Panc1 (cell line): ENCODE measurements at regions not wholly inside any gene's neighbourhood (a gene's known extent, or its start where the extent isn't known, plus 50 kb on each side); places are given as distances from the start of the nearest gene placed in this dataset.

Source experiments
- ATAC-seq: fragments of 200-7000 bp; cut with Tn5 transposase; 2 replicates; pipeline ENCODE4 v1.9.1; 2020; ENCODE audit warnings: mild to moderate bottlenecking, moderate library complexity
- BruUV-seq: library from RNA; stranded (reverse); fragments of 400-500 nt; replicated peaks from 2 replicates; lab custom pipeline; 2021; lab: Mats Ljungman, UMichigan
- CTCF ChIA-PET: fragments of 300-600 bp; sonication (Branson Sonifier 250); formaldehyde crosslinking; loops from one replicate; lab custom pipeline; 2022; ENCODE audit warnings: antibody characterized with exemption; lab: Charles Lee
- POLR2A ChIA-PET: fragments of 300-600 bp; sonication (Branson Sonifier 250); formaldehyde crosslinking; loops from one replicate; lab custom pipeline; 2022; ENCODE audit warnings: antibody characterized with exemption; lab: Charles Lee
- DNase-seq: peaks from one replicate; pipeline ENCODE4 v3.0.0-alpha.2; 2010; ENCODE audit warnings: low read depth, low spot score
- H3K27ac ChIP-seq: 2 replicates; pipeline ENCODE4 v1.5.1; 2011; ENCODE audit warnings: mild to moderate bottlenecking, low read length, inconsistent platforms
- H3K27me3 ChIP-seq: fragments of 200-500 bp; sonication (Bioruptor generic); 2 replicates; pipeline ENCODE4 v1.6.0; 2014; ENCODE audit warnings: low read length, inconsistent platforms; ENCODE audit not compliant: control insufficient read depth, insufficient read depth
- H3K36me3 ChIP-seq: fragments of 200-500 bp; sonication (Bioruptor generic); 2 replicates; pipeline ENCODE4 v1.5.1; 2014; ENCODE audit warnings: inconsistent platforms, mild to moderate bottlenecking, low read length, moderate library complexity; ENCODE audit not compliant: control insufficient read depth, insufficient read depth
- H3K4me1 ChIP-seq: 2 replicates; pipeline ENCODE4 v1.5.1; 2011; ENCODE audit warnings: inconsistent platforms, mild to moderate bottlenecking, low read length, moderate library complexity; ENCODE audit not compliant: control insufficient read depth, insufficient read depth
- H3K4me3 ChIP-seq, 2 experiments: 2 replicates each; pipeline ENCODE4 v1.5.1; 2011 to 2012; ENCODE audit warnings: low read depth in 2 of 2, low read length in 2 of 2, mild to moderate bottlenecking in 2 of 2, inconsistent platforms in 1 of 2, moderate library complexity in 1 of 2
- H3K9me3 ChIP-seq: fragments of 200-500 bp; sonication (Bioruptor generic); 2 replicates; pipeline ENCODE4 v1.5.1; 2014; ENCODE audit warnings: low read depth, mild to moderate bottlenecking, inconsistent platforms, low read length, moderate library complexity; ENCODE audit not compliant: control insufficient read depth, insufficient read depth
- POLR2AphosphoS5 ChIP-seq: IDR thresholded peaks from 2 replicates; pipeline ENCODE4 v1.6.1; 2012; ENCODE audit warnings: mild to moderate bottlenecking, low read depth, low read length, moderate library complexity
- SIN3A ChIP-seq: IDR thresholded peaks from 2 replicates; pipeline ENCODE4 v1.6.1; 2012; ENCODE audit warnings: low read depth, mild to moderate bottlenecking, low read length, moderate library complexity, borderline replicate concordance; ENCODE audit not compliant: insufficient read depth
- TCF7L2 ChIP-seq: IDR thresholded peaks from 2 replicates; pipeline ENCODE4 v1.6.1; 2011; ENCODE audit warnings: mild to moderate bottlenecking, low read depth, low read length, inconsistent platforms
- in situ Hi-C: cut with HindIII; loops from 2 replicates; pipeline ENCODE4 v1.10.0; 2016; ENCODE audit warnings: low sequenced_read_pairs, low pct_unique_long_range_greater_than_20kb
- intact Hi-C: fragments of 100-400 bp; cut with micrococcal nuclease; formaldehyde crosslinking; loops from one replicate; pipeline ENCODE4 v1.10.0; 2022; ENCODE audit not compliant: unreplicated experiment
- TF ChIP-seq, protein P1 (sequence below), 2 experiments: IDR thresholded peaks; 2 replicates each; pipeline ENCODE4 v1.6.1; 2011 to 2012; ENCODE audit warnings: low read depth in 2 of 2, control low read depth in 1 of 2, low read length in 1 of 2, mild to moderate bottlenecking in 1 of 2, moderate library complexity in 1 of 2; ENCODE audit not compliant: insufficient read depth in 1 of 2
- TF ChIP-seq, protein P2 (sequence below): fragments of 450-650 bp; IDR thresholded peaks from 2 replicates; pipeline ENCODE4 v1.5.1; 2017; ENCODE audit warnings: mild to moderate bottlenecking

DNA sequence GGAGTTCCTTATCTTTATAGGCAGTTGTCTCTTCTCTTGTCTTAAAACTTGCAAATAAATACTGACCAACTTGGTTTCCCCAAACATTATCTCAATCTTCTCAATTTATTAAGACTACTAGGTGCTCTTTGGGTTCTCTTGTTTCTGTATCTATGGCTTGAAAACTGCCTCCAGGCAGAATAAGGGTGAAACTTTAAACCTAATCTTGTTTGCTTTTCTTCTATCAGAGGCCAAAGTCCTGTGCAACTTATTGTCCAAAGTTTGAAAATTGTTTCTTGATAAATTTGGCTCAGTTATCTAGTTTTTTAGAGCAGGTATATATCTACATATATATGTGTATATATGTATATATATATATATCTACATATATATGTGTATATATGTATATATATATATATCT is 110.1 kb upstream of the ANO5 start:
- Histone ChIP-seq H3K27ac (no peak overlapping the region), H3K36me3 (no peaks in the 10 kb centered on the region), H3K4me3 (no peak overlapping the region), H3K27me3 (no peaks in the 10 kb centered on the region), H3K4me1 (no peaks in the 10 kb centered on the region), H3K9me3 (no peaks in the 10 kb centered on the region)
- no peak for ATAC-seq
- TF ChIP-seq TCF7L2 (no peak), POLR2AphosphoS5 (no peak), SIN3A (no peak)
- TF ChIP-seq, protein P1, sequence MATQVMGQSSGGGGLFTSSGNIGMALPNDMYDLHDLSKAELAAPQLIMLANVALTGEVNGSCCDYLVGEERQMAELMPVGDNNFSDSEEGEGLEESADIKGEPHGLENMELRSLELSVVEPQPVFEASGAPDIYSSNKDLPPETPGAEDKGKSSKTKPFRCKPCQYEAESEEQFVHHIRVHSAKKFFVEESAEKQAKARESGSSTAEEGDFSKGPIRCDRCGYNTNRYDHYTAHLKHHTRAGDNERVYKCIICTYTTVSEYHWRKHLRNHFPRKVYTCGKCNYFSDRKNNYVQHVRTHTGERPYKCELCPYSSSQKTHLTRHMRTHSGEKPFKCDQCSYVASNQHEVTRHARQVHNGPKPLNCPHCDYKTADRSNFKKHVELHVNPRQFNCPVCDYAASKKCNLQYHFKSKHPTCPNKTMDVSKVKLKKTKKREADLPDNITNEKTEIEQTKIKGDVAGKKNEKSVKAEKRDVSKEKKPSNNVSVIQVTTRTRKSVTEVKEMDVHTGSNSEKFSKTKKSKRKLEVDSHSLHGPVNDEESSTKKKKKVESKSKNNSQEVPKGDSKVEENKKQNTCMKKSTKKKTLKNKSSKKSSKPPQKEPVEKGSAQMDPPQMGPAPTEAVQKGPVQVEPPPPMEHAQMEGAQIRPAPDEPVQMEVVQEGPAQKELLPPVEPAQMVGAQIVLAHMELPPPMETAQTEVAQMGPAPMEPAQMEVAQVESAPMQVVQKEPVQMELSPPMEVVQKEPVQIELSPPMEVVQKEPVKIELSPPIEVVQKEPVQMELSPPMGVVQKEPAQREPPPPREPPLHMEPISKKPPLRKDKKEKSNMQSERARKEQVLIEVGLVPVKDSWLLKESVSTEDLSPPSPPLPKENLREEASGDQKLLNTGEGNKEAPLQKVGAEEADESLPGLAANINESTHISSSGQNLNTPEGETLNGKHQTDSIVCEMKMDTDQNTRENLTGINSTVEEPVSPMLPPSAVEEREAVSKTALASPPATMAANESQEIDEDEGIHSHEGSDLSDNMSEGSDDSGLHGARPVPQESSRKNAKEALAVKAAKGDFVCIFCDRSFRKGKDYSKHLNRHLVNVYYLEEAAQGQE (IDR thresholded peaks at IDR 0.05; ENCODE audit: insufficient read depth in 1 of 2, low read depth in 2 of 2, low read length in 1 of 2), result no peak
- TF ChIP-seq, protein P2, sequence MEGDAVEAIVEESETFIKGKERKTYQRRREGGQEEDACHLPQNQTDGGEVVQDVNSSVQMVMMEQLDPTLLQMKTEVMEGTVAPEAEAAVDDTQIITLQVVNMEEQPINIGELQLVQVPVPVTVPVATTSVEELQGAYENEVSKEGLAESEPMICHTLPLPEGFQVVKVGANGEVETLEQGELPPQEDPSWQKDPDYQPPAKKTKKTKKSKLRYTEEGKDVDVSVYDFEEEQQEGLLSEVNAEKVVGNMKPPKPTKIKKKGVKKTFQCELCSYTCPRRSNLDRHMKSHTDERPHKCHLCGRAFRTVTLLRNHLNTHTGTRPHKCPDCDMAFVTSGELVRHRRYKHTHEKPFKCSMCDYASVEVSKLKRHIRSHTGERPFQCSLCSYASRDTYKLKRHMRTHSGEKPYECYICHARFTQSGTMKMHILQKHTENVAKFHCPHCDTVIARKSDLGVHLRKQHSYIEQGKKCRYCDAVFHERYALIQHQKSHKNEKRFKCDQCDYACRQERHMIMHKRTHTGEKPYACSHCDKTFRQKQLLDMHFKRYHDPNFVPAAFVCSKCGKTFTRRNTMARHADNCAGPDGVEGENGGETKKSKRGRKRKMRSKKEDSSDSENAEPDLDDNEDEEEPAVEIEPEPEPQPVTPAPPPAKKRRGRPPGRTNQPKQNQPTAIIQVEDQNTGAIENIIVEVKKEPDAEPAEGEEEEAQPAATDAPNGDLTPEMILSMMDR, result no peak
- POLR2A ChIA-PET, result no interaction called here
- intact Hi-C loops, result no loop called here
- CTCF ChIA-PET, result no interaction called here
- BruUV-seq, result no TSS peak
- in situ Hi-C loops, result no loop called here
- DNase-seq, result no peak

DNA sequence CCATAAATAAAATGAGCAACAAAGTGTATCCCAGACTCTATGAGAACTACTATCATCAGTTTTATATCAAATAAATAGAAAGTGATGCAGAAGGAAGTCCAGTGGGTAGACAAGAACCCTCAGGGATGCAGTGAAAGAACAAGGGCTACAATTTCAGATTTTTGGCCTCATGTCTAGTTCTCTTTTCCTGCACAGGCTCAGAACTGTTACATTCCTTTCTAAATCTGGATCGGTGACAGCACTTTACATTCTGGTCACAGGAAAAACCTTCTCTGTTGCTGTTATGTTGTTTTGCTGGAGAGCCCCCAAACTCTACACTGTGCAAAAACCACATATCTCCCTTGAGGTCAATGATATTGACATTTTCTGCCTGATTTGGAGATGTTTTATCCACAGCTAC is 108.8 kb upstream of the ANO5 start:
- no peak for DNase-seq
- CTCF ChIA-PET, result no interaction called here
- no peak overlapping the region for H3K27ac ChIP-seq

More for the DNA sequence above, 108.8 kb upstream of the ANO5 start:
- intact Hi-C loops (no loop called here), in situ Hi-C loops (no loop called here)
- H3K27me3 ChIP-seq, result no peaks in the 10 kb centered on the region
- no peaks in the 10 kb centered on the region for H3K4me1 ChIP-seq
- no peaks in the 10 kb centered on the region for H3K9me3 ChIP-seq
- TF ChIP-seq, protein P1 (IDR thresholded peaks at IDR 0.05; ENCODE audit: insufficient read depth in 1 of 2, low read depth in 2 of 2, low read length in 1 of 2), result no peak
- TF ChIP-seq SIN3A (no peak), TCF7L2 (no peak), POLR2AphosphoS5 (no peak)
- TF ChIP-seq, protein P2, result no peak
- POLR2A ChIA-PET, result no interaction called here
- H3K4me3 ChIP-seq, result no peak overlapping the region
- no peak for ATAC-seq
- no peaks in the 10 kb centered on the region for H3K36me3 ChIP-seq
- BruUV-seq, result no TSS peak
